ENCODE measurements at regions not wholly inside any gene's neighbourhood (a gene's known extent, or its start where the extent isn't known, plus 50 kb on each side); places are given as distances from the start of the nearest gene placed in this dataset.

DNA sequence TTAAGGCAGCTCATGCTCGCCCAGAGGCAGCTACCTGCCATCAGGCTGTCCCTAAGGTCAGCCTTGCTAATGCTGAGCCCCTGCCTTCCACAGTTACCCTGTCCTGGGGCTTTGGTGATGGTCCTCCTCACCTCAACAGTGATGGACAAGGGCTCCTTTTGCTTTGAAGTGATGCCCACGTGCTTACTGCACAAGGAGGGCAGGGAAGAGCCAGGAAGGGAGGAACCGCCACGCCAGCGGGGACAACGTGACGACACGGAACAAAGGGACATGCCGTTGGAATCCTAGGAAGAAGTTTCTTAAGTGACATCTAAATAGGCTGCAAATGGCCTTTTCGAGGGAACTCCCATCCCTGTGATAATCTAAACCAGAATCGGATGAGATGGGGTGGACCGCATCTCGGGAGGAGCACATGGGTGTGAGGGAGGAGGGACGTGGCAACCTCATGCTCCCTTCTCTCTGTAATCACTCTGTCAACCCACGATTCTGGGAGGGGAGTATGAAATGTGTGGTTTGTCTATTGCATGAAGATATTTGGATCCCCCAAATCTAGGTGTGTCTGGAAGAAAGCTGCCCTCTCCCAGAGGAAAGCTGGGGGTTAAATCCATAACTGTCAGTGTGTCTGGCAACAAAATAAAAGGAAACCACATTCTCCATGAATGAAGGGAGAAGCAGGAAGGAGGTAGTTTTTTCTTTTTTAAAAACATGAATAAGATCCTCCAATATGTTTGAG, 110.9 kb upstream of the IRF2BP2 start:
- TF ChIP-seq, protein P1, sequence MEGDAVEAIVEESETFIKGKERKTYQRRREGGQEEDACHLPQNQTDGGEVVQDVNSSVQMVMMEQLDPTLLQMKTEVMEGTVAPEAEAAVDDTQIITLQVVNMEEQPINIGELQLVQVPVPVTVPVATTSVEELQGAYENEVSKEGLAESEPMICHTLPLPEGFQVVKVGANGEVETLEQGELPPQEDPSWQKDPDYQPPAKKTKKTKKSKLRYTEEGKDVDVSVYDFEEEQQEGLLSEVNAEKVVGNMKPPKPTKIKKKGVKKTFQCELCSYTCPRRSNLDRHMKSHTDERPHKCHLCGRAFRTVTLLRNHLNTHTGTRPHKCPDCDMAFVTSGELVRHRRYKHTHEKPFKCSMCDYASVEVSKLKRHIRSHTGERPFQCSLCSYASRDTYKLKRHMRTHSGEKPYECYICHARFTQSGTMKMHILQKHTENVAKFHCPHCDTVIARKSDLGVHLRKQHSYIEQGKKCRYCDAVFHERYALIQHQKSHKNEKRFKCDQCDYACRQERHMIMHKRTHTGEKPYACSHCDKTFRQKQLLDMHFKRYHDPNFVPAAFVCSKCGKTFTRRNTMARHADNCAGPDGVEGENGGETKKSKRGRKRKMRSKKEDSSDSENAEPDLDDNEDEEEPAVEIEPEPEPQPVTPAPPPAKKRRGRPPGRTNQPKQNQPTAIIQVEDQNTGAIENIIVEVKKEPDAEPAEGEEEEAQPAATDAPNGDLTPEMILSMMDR (conservative IDR thresholded peaks at IDR 0.05; ENCODE audit: low read depth, low read length) = no peak

DNA sequence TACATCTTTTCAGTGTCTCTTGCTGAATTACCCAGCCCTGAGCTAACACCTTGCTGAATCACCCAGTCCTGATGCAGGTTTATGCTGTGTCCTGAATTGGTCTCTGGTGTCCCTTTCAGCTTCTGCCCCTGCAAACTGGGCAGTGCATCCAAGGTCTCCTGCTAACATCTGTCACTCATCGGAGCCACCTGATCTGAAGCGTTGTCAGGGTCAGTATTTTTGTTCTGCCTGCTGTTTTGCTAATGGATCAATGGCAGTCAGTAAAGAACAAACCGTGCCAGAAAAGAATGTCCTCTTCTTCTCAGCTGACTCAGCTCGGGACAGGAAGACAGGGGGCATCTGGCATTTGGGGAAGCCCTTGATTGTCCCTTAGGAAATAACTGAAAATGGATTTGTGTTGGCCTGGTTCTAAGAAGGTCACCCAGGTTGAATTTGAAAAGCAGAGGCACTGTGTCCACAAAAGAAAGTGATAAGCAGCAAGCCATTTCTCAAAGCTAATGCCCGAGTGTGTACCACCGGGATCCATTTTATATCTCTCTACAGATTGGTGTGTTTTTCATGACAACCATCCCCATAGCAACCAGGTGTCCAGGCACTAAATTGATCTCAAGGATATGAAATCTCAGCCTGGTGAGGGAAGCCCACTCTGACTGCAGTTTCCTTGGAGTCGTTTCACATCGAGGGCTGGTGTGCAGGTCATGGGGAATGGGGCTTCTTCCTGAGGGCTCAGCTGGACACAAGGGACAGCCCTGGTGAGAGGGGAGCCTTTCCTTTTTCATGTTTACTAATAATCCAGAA, 109.7 kb upstream of the IRF2BP2 start:
- TF ChIP-seq, protein P1 (conservative IDR thresholded peaks at IDR 0.05; ENCODE audit: low read depth, low read length) = no peak
- H3K4me3 ChIP-seq (ENCODE audit: low read depth, low read length) = no peak overlapping the region
- no peak for DNase-seq (ENCODE audit: low read depth)

More for the DNA sequence above, 110.9 kb upstream of the IRF2BP2 start:
- no peak for DNase-seq (ENCODE audit: low read depth)
- no peak overlapping the region for H3K4me3 ChIP-seq (ENCODE audit: low read depth, low read length)

DNA sequence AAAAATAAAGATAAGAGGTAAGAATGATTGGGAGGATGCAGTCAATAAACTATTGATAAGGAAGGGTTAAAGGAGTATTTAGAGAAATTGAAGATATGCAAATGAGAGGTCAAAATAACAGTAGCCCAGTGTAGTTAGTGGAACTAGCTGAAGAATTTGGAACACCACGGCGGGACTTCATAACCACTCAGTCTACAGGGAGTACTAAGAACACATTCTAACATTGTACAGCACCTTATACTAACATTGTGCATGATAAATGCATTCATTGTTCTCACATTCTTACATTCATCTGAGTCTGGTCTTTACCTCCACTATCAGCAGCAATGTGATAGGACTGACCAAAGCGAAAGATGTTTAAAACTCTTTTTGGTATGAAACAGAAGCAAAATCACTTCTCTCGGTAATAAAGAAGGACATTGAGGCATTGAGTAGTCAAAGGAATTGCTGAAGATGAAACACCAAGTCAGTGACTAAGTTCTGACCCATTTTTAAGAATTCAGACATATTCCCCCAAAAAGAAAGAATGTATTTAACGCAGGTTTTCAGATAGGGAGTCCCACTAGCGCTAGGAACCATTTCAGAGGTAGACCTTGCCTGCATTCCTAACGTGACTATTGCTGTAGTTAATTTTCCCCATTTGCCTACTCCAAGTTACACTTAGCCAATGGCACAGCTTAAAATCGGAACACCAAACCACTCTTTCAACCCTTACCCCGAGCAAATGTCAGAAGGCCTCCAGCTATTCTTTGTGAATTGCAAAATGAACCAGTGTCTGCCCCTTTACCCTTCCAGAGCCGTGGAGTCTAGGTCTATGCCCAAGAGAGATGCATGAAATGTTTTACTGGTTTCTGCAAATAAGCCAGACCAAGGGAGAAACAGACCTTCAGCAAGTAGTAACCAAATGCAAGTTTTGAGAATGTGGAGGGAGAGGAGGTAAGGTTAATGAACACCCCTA, 108.8 kb upstream of the IRF2BP2 start:
- DNase-seq (ENCODE audit: low read depth) = no peak
- TF ChIP-seq, protein P1 (conservative IDR thresholded peaks at IDR 0.05; ENCODE audit: low read depth, low read length) = no peak
- no peak overlapping the region for H3K4me3 ChIP-seq (ENCODE audit: low read depth, low read length)

DNA sequence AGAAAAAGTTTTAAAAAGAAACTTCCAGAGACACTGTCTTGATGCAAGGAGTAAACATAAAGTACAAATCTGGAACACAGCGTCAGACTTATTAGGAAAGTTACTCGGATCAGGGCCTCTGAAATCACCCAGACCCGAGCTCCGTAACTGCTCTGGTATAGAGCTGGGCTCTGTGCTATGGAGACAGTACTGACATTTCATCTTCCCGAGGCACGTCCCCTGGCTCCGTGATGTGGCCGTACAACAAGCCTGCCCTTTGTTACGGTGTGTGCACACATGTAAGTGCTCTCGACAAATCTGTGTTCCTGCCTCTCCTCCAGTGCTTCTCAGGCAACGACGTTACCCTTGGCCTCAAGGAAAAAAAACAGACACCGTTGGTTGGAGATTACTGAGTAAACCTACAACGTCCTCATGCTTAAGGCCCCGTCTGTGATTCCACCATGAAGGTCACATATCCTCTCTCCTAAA, 107.0 kb upstream of the IRF2BP2 start:
- no peak overlapping the region for H3K4me3 ChIP-seq (ENCODE audit: low read depth, low read length)
- no peak for DNase-seq (ENCODE audit: low read depth)
- TF ChIP-seq, protein P1 (conservative IDR thresholded peaks at IDR 0.05; ENCODE audit: low read depth, low read length) = no peak

DNA sequence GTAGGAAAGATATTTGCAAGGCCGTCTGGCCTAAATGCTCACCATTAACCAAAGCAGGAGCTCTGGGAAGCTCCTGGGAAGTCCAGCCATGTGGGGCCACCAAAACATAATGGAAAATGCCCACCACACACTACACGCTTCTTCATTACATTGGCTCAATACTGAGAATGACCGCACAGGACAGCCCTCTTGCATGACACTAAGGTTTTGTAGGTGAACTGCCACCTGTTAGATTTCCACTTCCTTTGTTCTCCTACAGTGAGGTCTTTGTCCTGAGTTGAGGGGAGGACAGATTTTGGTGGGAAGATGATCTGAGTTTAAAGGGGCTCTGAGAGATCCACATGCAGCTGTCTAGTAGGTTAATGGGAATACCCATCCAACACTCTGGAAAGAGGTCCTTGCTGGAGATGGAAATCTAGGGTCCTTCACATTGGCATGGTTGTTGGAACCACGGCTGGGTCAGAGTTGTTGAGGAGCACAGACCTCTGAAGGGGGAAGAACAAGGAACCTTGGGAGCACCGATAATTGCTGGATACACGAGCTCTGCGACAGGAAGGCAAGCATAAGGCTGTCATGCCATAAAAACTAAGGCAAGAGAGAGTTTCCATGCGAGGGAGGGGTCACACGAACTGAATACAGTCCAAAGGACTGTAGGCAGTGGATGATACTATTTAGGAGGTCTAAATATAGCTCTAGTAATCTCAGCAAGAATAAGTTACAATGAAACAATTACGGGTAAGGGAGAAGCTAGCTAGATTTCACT, 105.5 kb upstream of the IRF2BP2 start:
- H3K4me3 ChIP-seq (ENCODE audit: low read depth, low read length) = no peak overlapping the region
- TF ChIP-seq, protein P1 (conservative IDR thresholded peaks at IDR 0.05; ENCODE audit: low read depth, low read length) = no peak
- no peak for DNase-seq (ENCODE audit: low read depth)

DNA sequence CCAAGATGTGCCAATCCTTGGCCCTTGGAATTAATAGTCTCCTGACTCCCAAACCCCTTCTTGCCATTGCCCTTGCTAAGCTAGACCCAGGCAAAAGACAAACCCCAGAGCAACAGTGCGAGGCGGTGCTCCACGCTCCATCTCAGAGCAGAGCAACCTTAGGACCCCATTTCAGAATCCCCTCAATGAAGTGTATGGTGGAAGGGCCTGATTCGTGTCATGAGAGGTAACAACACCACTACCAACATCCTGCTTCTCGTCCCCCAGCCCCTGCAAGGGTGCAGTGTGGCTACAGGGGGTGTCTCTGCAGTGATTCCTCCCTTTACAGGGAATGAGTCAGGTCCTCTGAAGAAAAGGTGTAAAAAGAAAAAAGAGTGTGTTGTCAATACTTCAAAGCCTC, 103.9 kb upstream of the IRF2BP2 start:
- no peak overlapping the region for H3K4me3 ChIP-seq (ENCODE audit: low read depth, low read length)
- no peak for DNase-seq (ENCODE audit: low read depth)
- TF ChIP-seq, protein P1 (conservative IDR thresholded peaks at IDR 0.05; ENCODE audit: low read depth, low read length) = no peak

Measured in epithelial cell of proximal tubule (primary cell).